NT2/D1 (cell line): ENCODE measurements at regions not wholly inside any gene's neighbourhood (a gene's known extent, or its start where the extent isn't known, plus 50 kb on each side); places are given as distances from the start of the nearest gene placed in this dataset.

ENCODE experiments used
- DNase-seq: peaks from one replicate; pipeline ENCODE4 v3.0.0-alpha.2; 2011; ENCODE audit warnings: low read depth, low spot score
- H3K27me3 ChIP-seq: 2 replicates; pipeline ENCODE4 v1.6.0; 2011; ENCODE audit warnings: mild to moderate bottlenecking; ENCODE audit not compliant: insufficient read length, insufficient read depth
- H3K36me3 ChIP-seq: 2 replicates; pipeline ENCODE4 v1.6.1; 2011; ENCODE audit warnings: mild to moderate bottlenecking, low read length, mixed read lengths; ENCODE audit not compliant: insufficient read depth, insufficient read length
- H3K4me1 ChIP-seq: 2 replicates; pipeline ENCODE4 v1.5.1; 2011; ENCODE audit not compliant: insufficient read depth, insufficient read length
- H3K4me3 ChIP-seq: 2 replicates; pipeline ENCODE4 v1.5.1; 2011; ENCODE audit warnings: low read depth; ENCODE audit not compliant: insufficient read length
- H3K9ac ChIP-seq: 2 replicates; pipeline ENCODE4 v1.6.0; 2011; ENCODE audit warnings: low read depth; ENCODE audit not compliant: insufficient read length
- H3K9me3 ChIP-seq: 2 replicates; pipeline ENCODE4 v1.5.1; 2011; ENCODE audit warnings: mild to moderate bottlenecking, low read length; ENCODE audit not compliant: insufficient read depth
- SUZ12 ChIP-seq: IDR thresholded peaks from 2 replicates; pipeline ENCODE4 v1.6.1; 2011; ENCODE audit not compliant: insufficient read length, insufficient read depth; ENCODE audit errors: extremely low read depth
- YY1 ChIP-seq: IDR thresholded peaks from 2 replicates; pipeline ENCODE4 v1.6.1; 2011; ENCODE audit not compliant: insufficient read length, insufficient read depth
- ZNF274 ChIP-seq: IDR thresholded peaks from 2 replicates; pipeline ENCODE4 v1.6.1; 2011; ENCODE audit warnings: mild to moderate bottlenecking, low read depth, low read length

DNA sequence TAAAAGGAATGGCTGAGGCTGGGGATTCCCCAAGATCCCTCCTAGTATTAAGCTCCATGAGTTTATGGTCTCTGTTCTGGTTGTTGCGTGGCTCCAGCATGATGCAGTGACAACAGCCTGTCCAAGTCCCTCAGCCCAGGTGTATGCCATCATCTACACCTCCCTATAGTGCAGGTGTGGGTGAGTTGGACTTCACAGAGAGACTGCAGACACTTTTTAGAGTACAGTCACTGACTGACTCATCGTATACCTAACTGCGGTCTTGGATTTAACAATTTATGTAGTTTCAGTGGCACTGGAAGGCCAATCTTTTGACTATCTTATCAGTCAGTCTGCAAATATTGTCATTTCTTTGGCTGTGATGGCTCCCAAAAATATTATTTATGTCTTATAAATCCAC lies 415.0 kb downstream of the TMX3 start:
- no peaks in the 10 kb centered on the region for H3K9me3 ChIP-seq
- no peaks in the 10 kb centered on the region for H3K4me1 ChIP-seq
- no peak for TF ChIP-seq ZNF274
- H3K27me3 ChIP-seq: no peaks in the 10 kb centered on the region
- no peak for DNase-seq
- no peak overlapping the region for H3K4me3 ChIP-seq
- H3K36me3 ChIP-seq: no peaks in the 10 kb centered on the region
- no peak overlapping the region for H3K9ac ChIP-seq

DNA sequence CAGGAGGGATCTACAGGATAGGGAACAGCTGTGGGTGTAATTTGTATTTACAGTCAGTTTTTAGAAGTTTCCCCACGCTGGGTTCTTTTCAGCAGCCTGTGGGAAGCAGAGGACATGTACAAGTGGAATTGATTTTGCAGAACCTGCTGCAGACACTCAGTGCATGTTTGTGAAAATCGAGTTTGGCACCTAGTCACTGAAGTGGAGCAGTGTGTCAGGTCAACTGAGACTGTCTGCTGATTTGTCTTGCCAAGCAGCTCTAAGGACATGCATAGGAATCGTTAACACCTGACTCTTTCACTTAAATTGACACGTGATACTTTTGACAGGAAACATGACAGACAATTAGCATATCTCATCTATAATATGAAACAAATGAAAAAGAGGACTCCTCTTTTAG lies 416.6 kb downstream of the TMX3 start:
- TF ChIP-seq YY1: no peak
- no peak for TF ChIP-seq SUZ12

DNA sequence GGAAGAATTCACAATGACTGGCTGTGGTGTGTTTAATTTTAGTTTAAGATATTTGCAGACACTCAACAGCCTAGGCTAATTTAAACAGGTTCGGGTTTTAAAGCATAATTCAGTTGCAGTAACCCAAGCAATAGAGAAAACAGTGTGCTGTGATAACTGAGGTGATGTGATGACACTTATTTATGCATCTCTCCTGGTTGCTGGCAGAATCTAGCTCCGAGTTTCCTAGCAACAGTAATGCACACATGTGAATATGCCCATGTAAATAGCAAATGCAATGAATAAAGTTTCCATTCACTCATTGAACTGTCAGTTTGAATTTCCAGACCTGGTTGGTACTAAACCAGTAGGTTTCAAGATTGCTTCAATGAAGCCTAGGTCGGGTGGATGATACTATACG lies 426.5 kb downstream of the TMX3 start:
- no peak overlapping the region for H3K4me3 ChIP-seq
- H3K36me3 ChIP-seq: no peaks in the 10 kb centered on the region
- no peak for DNase-seq
- no peak overlapping the region for H3K9ac ChIP-seq
- no peaks in the 10 kb centered on the region for H3K9me3 ChIP-seq
- no peaks in the 10 kb centered on the region for H3K4me1 ChIP-seq
- H3K27me3 ChIP-seq: no peaks in the 10 kb centered on the region
- TF ChIP-seq YY1 (no peak), ZNF274 (no peak), SUZ12 (no peak)

More for the DNA sequence above, 416.6 kb downstream of the TMX3 start:
- Histone ChIP-seq H3K4me3 (no peak overlapping the region), H3K9me3 (no peaks in the 10 kb centered on the region), H3K27me3 (no peaks in the 10 kb centered on the region), H3K4me1 (no peaks in the 10 kb centered on the region), H3K36me3 (no peaks in the 10 kb centered on the region), H3K9ac (no peak overlapping the region)
- no peak for DNase-seq

DNA sequence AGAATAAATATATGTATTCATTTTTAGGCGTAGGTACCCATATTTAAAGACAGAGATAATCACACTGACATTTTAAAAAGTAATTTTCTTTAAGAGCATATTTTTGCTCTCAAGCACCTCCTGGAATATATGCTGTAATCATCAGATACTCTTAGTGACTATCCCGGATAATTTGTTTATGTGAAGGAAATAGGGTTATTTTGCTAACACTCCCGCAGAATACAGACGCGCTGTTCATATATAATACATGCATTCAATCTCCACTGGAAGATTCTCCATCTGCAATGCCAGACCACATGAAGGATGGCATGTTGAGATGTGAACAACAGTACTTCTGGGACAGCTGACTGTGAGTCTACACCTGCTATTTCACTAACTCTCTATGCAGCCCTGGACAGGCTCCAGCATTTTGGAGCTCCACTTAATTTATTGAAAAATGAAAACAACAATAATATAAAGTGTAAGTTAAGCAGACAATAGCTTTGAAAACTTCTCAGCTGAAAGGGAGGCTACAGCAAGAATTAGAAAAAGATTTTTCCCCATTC lies 430.6 kb downstream of the TMX3 start:
- TF ChIP-seq YY1 (no peak), SUZ12 (no peak), ZNF274 (no peak)
- Histone ChIP-seq H3K4me3 (no peak overlapping the region), H3K9ac (no peak overlapping the region), H3K36me3 (no peaks in the 10 kb centered on the region), H3K4me1 (no peaks in the 10 kb centered on the region), H3K27me3 (no peaks in the 10 kb centered on the region), H3K9me3 (no peaks in the 10 kb centered on the region)
- DNase-seq: no peak

DNA sequence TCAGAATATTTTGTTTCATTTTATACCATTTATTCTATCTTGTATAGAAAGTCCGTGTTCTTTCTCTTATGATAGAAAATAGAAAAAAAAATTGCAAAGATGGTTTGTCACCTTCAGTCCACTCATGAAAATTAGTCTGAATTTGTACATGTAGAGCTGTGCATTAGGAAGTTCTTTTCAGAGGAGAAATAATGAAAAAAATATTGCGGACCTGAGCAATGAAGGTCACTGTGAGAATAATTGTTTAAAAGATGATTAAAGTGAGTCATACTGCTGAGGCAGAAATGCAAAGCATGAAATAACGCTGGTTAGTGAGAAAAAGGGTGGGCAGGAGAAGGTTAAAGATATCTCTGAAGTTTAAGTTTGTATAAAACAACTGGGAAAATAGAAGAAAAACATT lies 431.1 kb downstream of the TMX3 start:
- Histone ChIP-seq H3K9me3 (no peaks in the 10 kb centered on the region), H3K9ac (no peak overlapping the region), H3K27me3 (no peaks in the 10 kb centered on the region), H3K4me1 (no peaks in the 10 kb centered on the region), H3K4me3 (no peak overlapping the region), H3K36me3 (no peaks in the 10 kb centered on the region)
- DNase-seq: no peak
- no peak for TF ChIP-seq SUZ12
- TF ChIP-seq ZNF274: no peak
- no peak for TF ChIP-seq YY1

DNA sequence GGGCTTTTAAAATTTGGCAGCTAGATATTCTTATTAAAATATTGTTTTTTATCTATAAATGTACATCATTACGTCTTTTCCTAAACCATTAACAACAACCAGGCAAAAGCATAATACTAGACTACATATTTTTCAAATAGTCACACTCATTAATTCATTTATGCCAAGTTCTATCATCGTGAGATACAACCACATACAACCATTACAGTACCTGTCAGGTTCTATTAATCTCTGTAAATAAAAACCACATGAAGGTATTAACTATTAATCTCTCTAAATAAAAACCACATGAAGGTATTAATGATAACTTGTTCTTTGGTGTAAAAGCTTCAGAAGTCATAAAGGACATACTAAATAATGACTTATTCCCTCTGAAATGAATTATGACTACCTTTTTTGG lies 432.7 kb downstream of the TMX3 start:
- no peak for TF ChIP-seq SUZ12
- TF ChIP-seq ZNF274: no peak
- TF ChIP-seq YY1: no peak
- Histone ChIP-seq H3K4me3 (no peak overlapping the region), H3K9ac (no peak overlapping the region), H3K27me3 (no peaks in the 10 kb centered on the region), H3K9me3 (no peaks in the 10 kb centered on the region), H3K36me3 (no peaks in the 10 kb centered on the region), H3K4me1 (no peaks in the 10 kb centered on the region)
- DNase-seq: no peak

DNA sequence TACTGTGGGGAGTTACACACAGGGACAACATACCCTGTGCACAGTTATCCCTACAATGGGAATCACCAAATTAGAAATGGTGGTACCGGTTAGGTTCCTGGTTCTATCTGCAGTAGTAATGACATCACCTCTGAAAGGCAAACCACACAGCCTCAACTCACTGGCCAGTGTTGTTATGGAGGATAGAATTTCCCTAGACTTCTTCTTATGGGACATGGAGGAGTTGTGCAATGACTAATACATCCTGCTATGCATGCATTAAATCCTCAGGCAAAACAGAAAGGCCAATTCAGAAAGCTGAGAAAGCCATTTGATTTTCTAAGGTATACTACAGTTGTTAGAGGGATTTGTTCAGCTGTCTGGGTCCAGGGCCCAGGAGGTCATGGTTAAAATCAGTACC lies 439.3 kb downstream of the TMX3 start:
- Histone ChIP-seq H3K36me3 (no peaks in the 10 kb centered on the region), H3K4me1 (no peaks in the 10 kb centered on the region), H3K9me3 (no peaks in the 10 kb centered on the region), H3K4me3 (no peak overlapping the region), H3K9ac (no peak overlapping the region), H3K27me3 (no peaks in the 10 kb centered on the region)
- DNase-seq: no peak
- no peak for TF ChIP-seq ZNF274
- TF ChIP-seq SUZ12: no peak
- TF ChIP-seq YY1: no peak

DNA sequence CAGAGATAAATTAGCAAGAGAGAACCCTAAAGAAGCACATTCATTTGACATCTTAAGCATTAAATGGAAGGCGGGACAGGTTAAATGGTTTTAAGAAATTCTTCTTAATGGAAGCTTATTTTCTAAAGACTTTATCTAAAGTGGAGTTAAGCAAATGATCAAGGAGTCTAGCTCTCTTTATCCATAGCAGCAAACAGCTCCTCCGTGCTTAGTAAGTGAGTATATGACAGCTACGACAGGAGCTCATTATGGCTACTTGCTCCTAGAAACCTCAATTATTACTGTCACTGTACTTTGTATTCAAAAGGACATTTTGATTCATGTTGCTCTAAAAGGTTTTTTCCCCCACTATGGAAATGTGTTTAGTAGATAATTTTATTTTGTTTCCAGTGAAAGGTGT lies 444.9 kb downstream of the TMX3 start:
- H3K27me3 ChIP-seq: no peaks in the 10 kb centered on the region
- no peak for DNase-seq
- H3K4me1 ChIP-seq: no peaks in the 10 kb centered on the region
- H3K9ac ChIP-seq: no peak overlapping the region
- TF ChIP-seq SUZ12: no peak
- TF ChIP-seq YY1: no peak
- no peak for TF ChIP-seq ZNF274
- no peak overlapping the region for H3K4me3 ChIP-seq
- no peaks in the 10 kb centered on the region for H3K9me3 ChIP-seq
- no peaks in the 10 kb centered on the region for H3K36me3 ChIP-seq
